H1 (cell line): ENCODE measurements at regions not wholly inside any gene's neighbourhood (a gene's known extent, or its start where the extent isn't known, plus 50 kb on each side); places are given as distances from the start of the nearest gene placed in this dataset.

Source experiments
- BACH1 ChIP-seq: IDR thresholded peaks from 2 replicates; pipeline ENCODE4 v1.6.1; 2012; ENCODE audit warnings: low read length, improper control_type of control experiment
- CHD7 ChIP-seq: fragments of 300-600 bp; sonication (generic); IDR thresholded peaks from 2 replicates; pipeline ENCODE4 v1.7.1; 2012; ENCODE audit warnings: low read length, moderate library complexity, mild to moderate bottlenecking, inconsistent platforms; ENCODE audit not compliant: insufficient replicate concordance

- TF ChIP-seq CHD7 (no peak), BACH1 (no peak)
These were observed 392.5 kb upstream of the CDH7 start (continued) for GRCh38 chr18:65358306-65358705.
